Upper lobe of left lung (tissue), 6 donors: ENCODE measurements at regions not wholly inside any gene's neighbourhood (a gene's known extent, or its start where the extent isn't known, plus 50 kb on each side); places are given as distances from the start of the nearest gene placed in this dataset.

Experiments used
- ATAC-seq, 2 donors: fragments of 200-7000 bp; cut with Tn5 transposase; one replicate each; pipeline ENCODE4 v1.9.1; 2022; ENCODE audit warnings: mild to moderate bottlenecking in 2 of 2, moderate library complexity in 2 of 2; ENCODE audit not compliant: low FRiP score in 2 of 2
- DNase-seq, 2 donors: peaks; one replicate each; pipeline ENCODE4 v3.0.0-alpha.2; 2019 to 2020
- H3K27ac ChIP-seq, 4 donors: fragments of 200-600 bp; sonication (generic); one replicate each; pipeline ENCODE4 v1.5.1; 2016 to 2019
- H3K27me3 ChIP-seq, 4 donors: fragments of 200-600 bp; sonication (generic); one replicate each; pipeline ENCODE4 v1.5.1; 2017 to 2019
- H3K36me3 ChIP-seq, 4 donors: fragments of 200-600 bp; sonication (generic); one replicate each; pipeline ENCODE4 v1.5.1; 2016 to 2019
- H3K4me1 ChIP-seq, 4 donors: fragments of 200-600 bp; sonication (generic); one replicate each; pipeline ENCODE4 v1.5.1; 2018 to 2019
- H3K4me3 ChIP-seq, 4 donors: fragments of 200-600 bp; sonication (generic); one replicate each; pipeline ENCODE4 v1.5.1; 2017 to 2019; ENCODE audit warnings: mild to moderate bottlenecking in 2 of 4, moderate library complexity in 1 of 4
- H3K9me3 ChIP-seq, 4 donors: fragments of 200-600 bp; sonication (generic); one replicate each; pipeline ENCODE4 v1.5.1; 2018 to 2019
- CTCF ChIP-seq, 6 experiments: fragments of 450-650 bp in 4 of 6; fragments of 200-600 bp in 2 of 6; sonication (generic) in 2 of 6; IDR thresholded peaks; one replicate each; pipeline ENCODE4 v1.5.1; 2016 to 2019; ENCODE audit warnings: antibody characterized with exemption in 6 of 6
- EP300 ChIP-seq, 4 donors: sonication (generic); formaldehyde crosslinking; IDR thresholded peaks; one replicate each; pipeline ENCODE4 v1.5.1; 2017; ENCODE audit warnings: antibody characterized with exemption in 4 of 4, control low read depth in 2 of 4
- POLR2A ChIP-seq, 4 donors: fragments of 450-650 bp; IDR thresholded peaks; one replicate each; pipeline ENCODE4 v1.5.1; 2016 to 2017; ENCODE audit warnings: antibody characterized with exemption in 4 of 4, mild to moderate bottlenecking in 2 of 4
- POLR2AphosphoS5 ChIP-seq, 2 donors: sonication (generic); formaldehyde crosslinking; IDR thresholded peaks; one replicate each; pipeline ENCODE4 v1.5.1; 2017; ENCODE audit warnings: antibody characterized with exemption in 2 of 2
- WGBS, 2 donors: methylation state at CpG; one replicate each; pipeline ENCODE4 v1.1.5; 2017 to 2018; 5-methylcytosine and 5-hydroxymethylcytosine counted together
- donor health status: DM: no; HTN: no; CAD: no; lungs with moderate emphysema.
- donor health status: DM: no; HTN: yes; CAD: no; lungs with severe emphysema.

GRCh38 chr6:21850691-21851090 lies 257.1 kb downstream of the SOX4 start:
- Histone ChIP-seq H3K27ac (no peak overlapping the region), H3K27me3 (no peaks in the 10 kb centered on the region), H3K4me1 (peaks cover 12 to 16% (median 15%) of the 10 kb centered on the region in 4 donors), H3K9me3 (no peaks in the 10 kb centered on the region), H3K4me3 (no peak overlapping the region), H3K36me3 (no peaks in the 10 kb centered on the region)
- DNase-seq (no peak), ATAC-seq (no peak)
- TF ChIP-seq POLR2AphosphoS5 (IDR thresholded peaks at IDR 0.05) (no peak), POLR2A (IDR thresholded peaks at IDR 0.05) (no peak), CTCF (IDR thresholded peaks at IDR 0.05) (no peak), EP300 (IDR thresholded peaks at IDR 0.05) (no peak)
- WGBS, 2 donors = 50 to 74% methylated on average over 1 of the region's 1 CpG

DNA sequence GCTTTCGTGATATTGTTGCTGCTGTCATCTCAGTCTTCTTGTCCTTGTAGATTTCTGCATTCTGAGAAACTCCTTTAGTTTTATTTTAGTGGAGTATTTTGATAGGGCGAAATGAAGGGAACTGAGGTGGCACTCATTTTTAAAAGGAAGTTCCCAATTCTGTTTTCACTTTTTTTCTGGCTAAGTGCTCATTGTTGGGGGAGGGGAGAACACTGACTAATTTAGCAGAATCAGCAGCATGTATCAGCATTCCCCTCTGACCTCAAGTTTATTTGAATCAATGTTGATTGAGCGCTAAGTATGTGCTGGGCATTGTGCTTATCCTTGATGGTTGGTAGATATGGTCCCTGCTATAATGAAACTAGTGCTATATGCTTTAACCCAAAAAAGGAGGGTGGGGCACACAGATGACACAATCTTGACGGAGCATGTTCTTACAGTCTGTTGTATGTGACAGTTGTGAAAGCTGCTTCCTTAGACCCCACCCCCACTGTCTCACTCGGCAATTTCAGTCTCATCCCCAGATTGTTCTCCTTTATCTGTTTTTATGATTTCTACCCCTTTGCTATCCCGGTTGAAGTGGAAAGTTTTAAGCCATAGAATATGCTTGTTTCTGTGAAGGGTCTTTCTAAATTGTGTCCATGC lies 262.4 kb downstream of the SOX4 start:
- no peaks in the 10 kb centered on the region for H3K27me3 ChIP-seq
- peak overlapping the region in 1 of 4 donors; percentile 7 for H3K4me3 ChIP-seq
- H3K36me3 ChIP-seq = no peaks in the 10 kb centered on the region
- DNase-seq (peak in 1 of 2 donors; percentile 33), ATAC-seq (peak; percentile 49 to 83)
- H3K27ac ChIP-seq = peak overlapping the region; percentile 19 to 60 (median 39)
- H3K9me3 ChIP-seq = no peaks in the 10 kb centered on the region
- no peak for TF ChIP-seq POLR2AphosphoS5 (IDR thresholded peaks at IDR 0.05)
- TF ChIP-seq CTCF (IDR thresholded peaks at IDR 0.05) = no peak
- no peak for TF ChIP-seq POLR2A (IDR thresholded peaks at IDR 0.05)
- no peak for TF ChIP-seq EP300 (IDR thresholded peaks at IDR 0.05)
- 61 to 63% methylated on average over 6 of the region's 6 CpGs for WGBS, 2 donors
- peaks cover 0 to 5% (median 0%) of the 10 kb centered on the region in 4 donors for H3K4me1 ChIP-seq

- no peak for DNase-seq
- H3K4me1 ChIP-seq = peaks cover 0 to 5% (median 0%) of the 10 kb centered on the region in 4 donors
Measured at GRCh38 chr6:21856456-21856825, 262.9 kb downstream of the SOX4 start.

DNA sequence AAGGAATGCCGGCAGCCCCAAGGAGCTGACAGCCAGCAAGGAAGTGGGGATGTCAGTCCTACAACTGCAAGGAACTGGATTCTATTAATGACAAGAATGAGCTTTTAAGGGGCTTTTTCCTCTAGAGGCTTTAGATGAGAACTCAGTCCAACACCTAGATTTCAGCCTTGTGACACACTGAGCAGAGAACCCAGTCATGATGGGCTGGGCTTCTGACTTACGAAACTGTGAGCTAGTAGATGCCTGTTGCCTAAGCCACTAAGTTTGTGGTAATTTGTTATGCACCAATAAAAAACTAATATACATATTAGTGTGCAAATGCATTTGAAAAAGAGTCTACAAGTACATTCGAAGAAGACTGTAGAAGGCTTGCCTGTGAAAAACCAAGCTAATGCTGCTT lies 263.3 kb downstream of the SOX4 start:
- 87 to 90% methylated on average over 3 of the region's 3 CpGs for WGBS, 2 donors
- peak in 1 of 2 donors; percentile 58 for ATAC-seq
- H3K36me3 ChIP-seq = no peaks in the 10 kb centered on the region
- H3K27me3 ChIP-seq = no peaks in the 10 kb centered on the region
- no peak overlapping the region for H3K4me3 ChIP-seq
- H3K4me1 ChIP-seq = peaks cover 0 to 5% (median 0%) of the 10 kb centered on the region in 4 donors
- peak overlapping the region in 3 of 4 donors; percentile 19 to 60 (median 44) for H3K27ac ChIP-seq
- DNase-seq = peak in 1 of 2 donors; percentile 40
- TF ChIP-seq POLR2A (IDR thresholded peaks at IDR 0.05) (no peak), POLR2AphosphoS5 (IDR thresholded peaks at IDR 0.05) (no peak), EP300 (IDR thresholded peaks at IDR 0.05) (no peak), CTCF (IDR thresholded peaks at IDR 0.05) (no peak)
- H3K9me3 ChIP-seq = no peaks in the 10 kb centered on the region

More at GRCh38 chr6:21856456-21856825, 262.9 kb downstream of the SOX4 start:
- H3K9me3 ChIP-seq = no peaks in the 10 kb centered on the region
- no peak overlapping the region for H3K4me3 ChIP-seq
- TF ChIP-seq POLR2AphosphoS5 (IDR thresholded peaks at IDR 0.05) = no peak
- TF ChIP-seq EP300 (IDR thresholded peaks at IDR 0.05) = no peak
- no peak for TF ChIP-seq CTCF (IDR thresholded peaks at IDR 0.05)
- TF ChIP-seq POLR2A (IDR thresholded peaks at IDR 0.05) = no peak
- no peaks in the 10 kb centered on the region for H3K36me3 ChIP-seq
- WGBS, 2 donors = 0% methylated on average over 1 of the region's 1 CpG
- H3K27me3 ChIP-seq = no peaks in the 10 kb centered on the region
- peak overlapping the region in 3 of 4 donors; percentile 19 to 60 (median 44) for H3K27ac ChIP-seq
- peak; percentile 37 to 40 for ATAC-seq

DNA sequence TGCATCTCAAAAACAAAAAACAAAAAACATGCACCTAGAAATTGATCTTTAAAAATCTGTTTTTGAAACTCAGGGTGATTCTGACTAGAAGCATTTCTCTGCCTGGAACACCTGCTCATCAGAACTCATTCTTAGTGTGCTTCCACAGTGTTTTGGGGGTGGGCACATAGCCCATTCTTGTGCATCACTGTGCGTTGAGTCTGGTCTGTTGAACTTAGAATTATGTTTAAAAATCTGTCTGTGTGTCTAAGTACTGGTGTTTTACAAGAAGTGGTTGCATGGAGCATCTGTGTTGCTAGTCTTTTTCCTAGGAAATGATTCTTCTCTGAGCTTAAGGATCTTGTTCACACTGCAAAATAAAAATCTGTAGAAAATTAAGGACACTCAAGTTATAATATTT lies 264.5 kb downstream of the SOX4 start:
- H3K4me1 ChIP-seq = peaks cover 0 to 5% (median 0%) of the 10 kb centered on the region in 4 donors
- DNase-seq (no peak), ATAC-seq (no peak)
- H3K4me3 ChIP-seq = no peak overlapping the region
- no peaks in the 10 kb centered on the region for H3K9me3 ChIP-seq
- TF ChIP-seq POLR2AphosphoS5 (IDR thresholded peaks at IDR 0.05) (no peak), CTCF (IDR thresholded peaks at IDR 0.05) (no peak), POLR2A (IDR thresholded peaks at IDR 0.05) (no peak), EP300 (IDR thresholded peaks at IDR 0.05) (no peak)
- 85 to 91% methylated on average over 1 of the region's 1 CpG for WGBS, 2 donors
- H3K36me3 ChIP-seq = no peaks in the 10 kb centered on the region
- H3K27ac ChIP-seq = no peak overlapping the region
- H3K27me3 ChIP-seq = no peaks in the 10 kb centered on the region
